Mesendoderm (in vitro differentiated cells): ENCODE measurements at regions not wholly inside any gene's neighbourhood (a gene's known extent, or its start where the extent isn't known, plus 50 kb on each side); places are given as distances from the start of the nearest gene placed in this dataset.

Experiments
- DNase-seq: peaks from one replicate; pipeline ENCODE4 v3.0.0; 2013
- H2AK5ac ChIP-seq: 2 replicates; pipeline ENCODE4 v1.6.1; 2013; ENCODE audit warnings: low read length, inconsistent platforms
- H2BK120ac ChIP-seq: 2 replicates; pipeline ENCODE4 v1.6.1; 2013; ENCODE audit warnings: low read depth, mild to moderate bottlenecking, low read length, moderate library complexity, mixed read lengths
- H2BK15ac ChIP-seq: replicated peaks from 2 replicates; pipeline ENCODE4 v1.6.1; 2013; ENCODE audit warnings: low read depth, mild to moderate bottlenecking, moderate library complexity
- H2BK5ac ChIP-seq: 2 replicates; pipeline ENCODE4 v1.6.1; 2013; ENCODE audit warnings: low read length, inconsistent platforms
- H3K18ac ChIP-seq: 2 replicates; pipeline ENCODE4 v1.6.1; 2013; ENCODE audit warnings: mild to moderate bottlenecking, low read length, mixed read lengths
- H3K23ac ChIP-seq: one replicate; pipeline ENCODE4 v1.6.1; 2013; ENCODE audit warnings: low read length
- H3K27ac ChIP-seq: 2 replicates; pipeline ENCODE4 v1.5.1; 2013; ENCODE audit warnings: low read depth, mild to moderate bottlenecking, inconsistent platforms, low read length, moderate library complexity
- H3K27me3 ChIP-seq: 2 replicates; pipeline ENCODE4 v1.6.1; 2013; ENCODE audit warnings: low read length, control low read depth, mild to moderate bottlenecking, inconsistent platforms; ENCODE audit not compliant: insufficient read depth, poor library complexity
- H3K36me3 ChIP-seq: 2 replicates; pipeline ENCODE4 v1.6.1; 2013; ENCODE audit warnings: low read length, inconsistent platforms; ENCODE audit not compliant: control insufficient read depth, insufficient read depth
- H3K4ac ChIP-seq: one replicate; pipeline ENCODE4 v1.6.1; 2013; ENCODE audit warnings: low read depth, mild to moderate bottlenecking, low read length, moderate library complexity
- H3K4me1 ChIP-seq: 2 replicates; pipeline ENCODE4 v1.6.1; 2013; ENCODE audit warnings: low read depth, low read length, inconsistent platforms; ENCODE audit not compliant: control insufficient read depth
- H3K4me2 ChIP-seq: 2 replicates; pipeline ENCODE4 v1.6.1; 2013; ENCODE audit warnings: low read length
- H3K4me3 ChIP-seq: 2 replicates; pipeline ENCODE4 v1.5.1; 2013; ENCODE audit warnings: mild to moderate bottlenecking, low read length
- H3K56ac ChIP-seq: one replicate; pipeline ENCODE4 v1.6.1; 2013; ENCODE audit warnings: low read length
- H3K79me1 ChIP-seq: 2 replicates; pipeline ENCODE4 v1.6.1; 2013; ENCODE audit warnings: low read length, inconsistent platforms
- H3K79me2 ChIP-seq: 2 replicates; pipeline ENCODE4 v1.6.1; 2013; ENCODE audit warnings: mild to moderate bottlenecking, low read length; ENCODE audit not compliant: control insufficient read depth, insufficient read depth
- H3K9ac ChIP-seq: 2 replicates; pipeline ENCODE4 v1.6.1; 2013; ENCODE audit warnings: low read length, inconsistent platforms
- H4K5ac ChIP-seq: one replicate; pipeline ENCODE4 v1.6.1; 2013; ENCODE audit warnings: low read length
- H4K8ac ChIP-seq: one replicate; pipeline ENCODE4 v1.6.1; 2013; ENCODE audit warnings: low read depth, mild to moderate bottlenecking, control low read depth, low read length, moderate library complexity
- WGBS: extraction: QIAGEN DNeasy Blood & Tissue Kit; methylation state at CpG from one replicate; pipeline ENCODE4 v1.1.7; 2013; ENCODE audit warnings: low lambda C conversion rate, missing lambda C conversion rate; ENCODE audit not compliant: insufficient coverage; ENCODE audit errors: extremely low coverage; 5-methylcytosine and 5-hydroxymethylcytosine counted together

DNA sequence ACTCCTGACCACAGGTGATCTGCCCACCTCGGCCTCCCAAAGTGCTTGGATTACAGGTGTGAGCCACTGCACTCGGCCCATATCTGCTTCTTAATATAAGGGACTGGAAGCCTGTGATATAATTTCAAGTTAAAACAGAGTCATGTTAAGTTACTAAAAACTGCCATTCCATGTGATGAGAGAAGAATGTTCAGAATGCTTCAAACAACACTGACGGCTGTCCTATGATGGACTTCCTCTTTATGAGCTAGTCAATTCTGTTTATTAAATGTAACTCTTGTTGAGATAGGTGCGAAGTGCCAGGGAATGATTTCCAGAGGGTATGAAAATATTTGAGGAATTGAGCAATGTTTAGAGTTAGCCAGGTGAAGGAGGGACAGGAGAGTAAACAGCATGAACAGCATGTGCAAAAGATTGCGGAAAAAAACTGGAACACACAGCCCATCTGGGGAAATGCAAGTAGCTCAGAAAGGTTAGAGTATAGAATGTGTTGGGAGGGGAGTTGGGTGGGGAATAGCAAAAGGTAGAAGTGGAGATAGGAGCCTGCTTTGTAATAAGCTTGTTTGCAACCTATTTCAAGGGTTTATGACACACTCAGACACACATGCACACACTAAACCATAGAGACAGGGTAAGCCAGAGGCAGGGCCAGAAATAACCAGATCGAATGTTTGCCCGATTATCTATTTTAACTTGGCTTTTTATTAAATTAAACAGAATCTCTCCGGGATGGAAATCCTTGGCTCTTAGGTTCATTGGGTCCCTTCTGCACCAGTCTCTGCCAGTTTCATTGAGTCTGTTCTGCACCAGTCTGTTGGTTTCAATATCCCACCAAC, 135.6 kb upstream of the COX10 start:
- no peak overlapping the region for H3K4me2 ChIP-seq
- H2AK5ac ChIP-seq, result no peak overlapping the region
- no peak overlapping the region for H2BK5ac ChIP-seq
- WGBS, result no CpG with 5 or more reads among the region's 8 CpGs
- no peak overlapping the region for H4K5ac ChIP-seq
- no peak overlapping the region for H3K18ac ChIP-seq
- no peak overlapping the region for H4K8ac ChIP-seq
- H2BK120ac ChIP-seq, result no peak overlapping the region
- no peak overlapping the region for H3K9ac ChIP-seq
- H3K79me2 ChIP-seq, result no peaks in the 10 kb centered on the region
- no peak overlapping the region for H3K23ac ChIP-seq
- H3K79me1 ChIP-seq, result no peaks in the 10 kb centered on the region
- H2BK15ac ChIP-seq, result no peak overlapping the region
- no peak overlapping the region for H3K56ac ChIP-seq
- H3K4me1 ChIP-seq, result no peaks in the 10 kb centered on the region
- DNase-seq, result no peak
- no peak overlapping the region for H3K27ac ChIP-seq
- no peak overlapping the region for H3K4ac ChIP-seq
- no peak overlapping the region for H3K4me3 ChIP-seq
- H3K36me3 ChIP-seq, result no peaks in the 10 kb centered on the region
- no peaks in the 10 kb centered on the region for H3K27me3 ChIP-seq

DNA sequence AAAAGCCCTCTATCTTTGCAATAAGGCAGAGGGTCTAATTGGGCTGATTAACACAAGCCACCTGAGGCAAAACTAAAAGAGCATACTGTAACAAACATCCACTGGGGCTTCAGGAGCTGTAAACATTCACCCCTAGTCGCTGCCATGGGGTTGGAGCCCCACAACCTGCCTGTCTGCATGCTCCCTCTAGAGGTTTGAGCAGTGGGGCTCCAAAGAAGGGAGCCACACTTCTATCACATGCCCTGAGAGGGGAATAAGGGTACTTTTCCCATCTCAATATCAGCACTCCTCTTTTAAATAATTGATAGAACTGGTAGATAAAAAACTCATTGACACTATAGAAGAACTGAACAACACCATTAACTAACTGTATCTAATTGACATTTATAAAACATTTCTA, 130.1 kb upstream of the COX10 start:
- H3K56ac ChIP-seq, result no peak overlapping the region
- H3K79me2 ChIP-seq, result no peaks in the 10 kb centered on the region
- H3K23ac ChIP-seq, result no peak overlapping the region
- H3K4me2 ChIP-seq, result no peak overlapping the region
- no peak overlapping the region for H3K4me3 ChIP-seq
- H3K79me1 ChIP-seq, result no peaks in the 10 kb centered on the region
- H3K4me1 ChIP-seq, result no peaks in the 10 kb centered on the region
- no peak overlapping the region for H3K27ac ChIP-seq
- H2BK15ac ChIP-seq, result no peak overlapping the region
- no peaks in the 10 kb centered on the region for H3K36me3 ChIP-seq
- no peak overlapping the region for H3K18ac ChIP-seq
- no peak overlapping the region for H2BK5ac ChIP-seq
- DNase-seq, result no peak
- no peaks in the 10 kb centered on the region for H3K27me3 ChIP-seq
- H4K8ac ChIP-seq, result no peak overlapping the region
- H3K9ac ChIP-seq, result no peak overlapping the region
- no peak overlapping the region for H3K4ac ChIP-seq
- no peak overlapping the region for H2BK120ac ChIP-seq
- WGBS, result no CpG with 5 or more reads among the region's 1 CpG
- H4K5ac ChIP-seq, result no peak overlapping the region
- H2AK5ac ChIP-seq, result no peak overlapping the region

DNA sequence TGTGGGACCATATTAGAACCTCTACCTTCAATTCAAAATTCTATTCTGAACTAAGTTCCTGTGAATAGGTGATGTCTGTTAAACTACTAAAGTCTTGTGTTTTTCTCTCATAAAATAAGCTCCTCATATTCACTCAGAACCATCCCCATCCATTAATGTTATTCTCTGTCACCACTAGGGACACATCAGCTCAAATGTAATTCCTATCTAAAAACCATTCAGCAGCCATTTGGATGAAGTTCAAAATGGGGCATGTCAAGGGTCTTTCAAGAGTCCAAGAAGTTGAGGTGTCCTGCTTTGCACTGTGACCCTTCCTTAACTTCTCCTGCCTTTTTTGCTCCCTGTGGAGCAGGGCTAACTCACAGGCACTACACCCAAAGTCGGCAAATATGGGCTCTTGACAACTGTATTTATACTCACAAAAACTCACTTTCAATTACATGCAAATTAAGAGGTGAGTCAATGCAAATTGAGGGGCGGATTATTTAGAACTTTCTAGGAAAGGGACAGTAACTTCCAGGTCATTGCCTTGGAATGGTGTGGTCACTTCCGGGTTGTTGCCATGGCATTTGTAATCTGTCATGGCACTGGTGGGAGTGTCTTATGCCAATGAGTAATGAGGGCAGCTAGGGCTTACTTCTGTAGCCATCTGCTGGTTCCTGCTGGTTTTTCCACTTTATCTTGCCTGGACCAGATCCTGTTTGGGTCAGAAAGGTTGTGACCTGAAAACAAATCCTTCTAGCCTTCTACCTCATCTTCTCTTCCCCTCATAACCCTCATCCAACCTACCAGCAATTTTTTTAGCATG, 128.2 kb upstream of the COX10 start:
- no peak overlapping the region for H2BK15ac ChIP-seq
- no peaks in the 10 kb centered on the region for H3K79me1 ChIP-seq
- H3K79me2 ChIP-seq, result no peaks in the 10 kb centered on the region
- no peaks in the 10 kb centered on the region for H3K36me3 ChIP-seq
- no peak overlapping the region for H2BK5ac ChIP-seq
- no peak overlapping the region for H3K4me2 ChIP-seq
- H3K27me3 ChIP-seq, result no peaks in the 10 kb centered on the region
- H3K4me3 ChIP-seq, result no peak overlapping the region
- no peak overlapping the region for H3K23ac ChIP-seq
- no peak overlapping the region for H4K8ac ChIP-seq
- no peak overlapping the region for H2AK5ac ChIP-seq
- no peak overlapping the region for H3K56ac ChIP-seq
- no peak overlapping the region for H3K18ac ChIP-seq
- H4K5ac ChIP-seq, result no peak overlapping the region
- H3K27ac ChIP-seq, result no peak overlapping the region
- no CpG with 5 or more reads among the region's 3 CpGs for WGBS
- peak; percentile 76 for DNase-seq
- no peak overlapping the region for H3K9ac ChIP-seq
- H2BK120ac ChIP-seq, result no peak overlapping the region
- no peak overlapping the region for H3K4ac ChIP-seq
- no peaks in the 10 kb centered on the region for H3K4me1 ChIP-seq

DNA sequence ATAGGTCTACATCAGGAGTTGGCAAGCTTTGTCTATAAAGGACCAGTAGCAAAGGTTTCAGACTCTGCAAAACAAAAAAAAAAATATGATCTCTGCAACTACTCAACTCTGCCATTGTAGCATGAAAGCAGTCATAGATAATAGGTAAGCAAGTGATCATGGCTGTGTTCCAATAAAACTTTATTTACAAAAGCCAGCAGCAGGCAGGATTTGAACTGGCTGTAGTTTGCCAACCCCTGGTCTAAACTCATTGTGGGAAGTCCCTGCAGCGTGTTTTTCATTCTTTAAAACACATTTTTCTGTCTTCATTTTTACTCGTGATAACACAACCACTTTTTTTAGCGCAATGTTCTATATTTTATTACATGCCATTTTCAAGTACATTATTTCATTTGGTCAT, 127.5 kb upstream of the COX10 start:
- Histone ChIP-seq H4K8ac (no peak overlapping the region), H3K4me3 (no peak overlapping the region), H3K79me2 (no peaks in the 10 kb centered on the region), H2BK5ac (no peak overlapping the region), H3K79me1 (no peaks in the 10 kb centered on the region), H3K36me3 (no peaks in the 10 kb centered on the region), H3K27ac (no peak overlapping the region), H3K18ac (no peak overlapping the region), H4K5ac (no peak overlapping the region), H2BK15ac (no peak overlapping the region), H3K27me3 (no peaks in the 10 kb centered on the region), H2BK120ac (no peak overlapping the region), H3K23ac (no peak overlapping the region), H3K4me1 (no peaks in the 10 kb centered on the region), H2AK5ac (no peak overlapping the region), H3K4ac (no peak overlapping the region), H3K56ac (no peak overlapping the region), H3K9ac (no peak overlapping the region), H3K4me2 (no peak overlapping the region)
- DNase-seq, result no peak
- WGBS, result no CpG with 5 or more reads among the region's 3 CpGs

DNA sequence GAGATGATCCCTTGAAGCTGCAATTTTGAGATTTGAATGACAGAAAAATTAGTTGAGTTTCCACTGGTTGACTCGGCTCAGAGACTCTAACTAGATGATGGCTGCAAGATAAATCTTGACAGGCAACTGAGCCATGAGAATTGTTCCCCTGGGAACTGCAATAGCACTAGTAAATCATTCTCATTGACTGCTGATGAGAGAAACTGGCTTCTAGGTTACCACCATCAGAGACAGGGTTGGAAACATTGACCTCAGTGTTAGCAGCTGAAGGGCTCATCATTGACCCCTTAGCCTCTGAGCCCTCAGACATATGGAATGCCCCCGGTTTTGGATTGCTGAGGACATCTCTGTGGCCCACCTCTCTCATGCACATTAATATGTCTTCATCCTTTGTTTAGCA, 125.4 kb upstream of the COX10 start:
- Histone ChIP-seq H3K79me2 (no peaks in the 10 kb centered on the region), H3K4me3 (no peak overlapping the region), H2BK5ac (no peak overlapping the region), H3K79me1 (no peaks in the 10 kb centered on the region), H3K4me2 (no peak overlapping the region), H3K18ac (no peak overlapping the region), H2BK120ac (no peak overlapping the region), H3K36me3 (no peaks in the 10 kb centered on the region), H3K4ac (no peak overlapping the region), H3K4me1 (no peaks in the 10 kb centered on the region), H3K27me3 (no peaks in the 10 kb centered on the region), H3K56ac (no peak overlapping the region), H3K23ac (no peak overlapping the region), H2BK15ac (no peak overlapping the region), H3K9ac (no peak overlapping the region), H4K5ac (no peak overlapping the region), H2AK5ac (no peak overlapping the region), H4K8ac (no peak overlapping the region), H3K27ac (no peak overlapping the region)
- DNase-seq, result no peak
- no CpG with 5 or more reads among the region's 2 CpGs for WGBS
